GM23338 (cell line): ENCODE measurements at regions not wholly inside any gene's neighbourhood (a gene's known extent, or its start where the extent isn't known, plus 50 kb on each side); places are given as distances from the start of the nearest gene placed in this dataset.
A peak's percentile ranks its signal among the peaks of the same experiment; 100 is the strongest.

Experiments
- ATAC-seq: fragments of 200-7000 bp; cut with Tn5 transposase; 3 replicates; pipeline ENCODE4 v1.9.1; 2020
- DNase-seq: peaks from one replicate; pipeline ENCODE4 v3.0.0-alpha.2; 2015; ENCODE audit warnings: low spot score
- H2AFZ ChIP-seq: fragments of 200-600 bp; sonication (generic); 2 replicates; pipeline ENCODE4 v1.8.0; 2016; ENCODE audit warnings: antibody characterized with exemption, mild to moderate bottlenecking, moderate library complexity
- H3F3A ChIP-seq: fragments of 200-600 bp; sonication (generic); replicated peaks from 2 replicates; pipeline ENCODE4 v1.8.0; 2017; ENCODE audit warnings: antibody characterized with exemption, mixed run types, low read depth
- H3K27ac ChIP-seq: fragments of 200-600 bp; sonication (generic); 2 replicates; pipeline ENCODE4 v1.6.1; 2016; ENCODE audit warnings: low read depth
- H3K27me3 ChIP-seq: fragments of 200-600 bp; sonication (generic); 2 replicates; pipeline ENCODE4 v1.8.0; 2016; ENCODE audit warnings: mild to moderate bottlenecking, mixed run types, moderate library complexity; ENCODE audit not compliant: insufficient read depth
- H3K36me3 ChIP-seq: fragments of 200-600 bp; sonication (generic); 2 replicates; pipeline ENCODE4 v1.8.0; 2016; ENCODE audit warnings: mild to moderate bottlenecking; ENCODE audit not compliant: insufficient read depth
- H3K4me1 ChIP-seq: fragments of 200-600 bp; sonication (generic); 2 replicates; pipeline ENCODE4 v1.8.0; 2016; ENCODE audit warnings: mild to moderate bottlenecking, moderate library complexity; ENCODE audit not compliant: insufficient read depth
- H3K4me2 ChIP-seq: fragments of 200-600 bp; sonication (generic); 2 replicates; pipeline ENCODE4 v1.7.1; 2017; ENCODE audit warnings: mixed run types
- H3K4me3 ChIP-seq: fragments of 200-600 bp; sonication (generic); 2 replicates; pipeline ENCODE4 v1.6.1; 2016; ENCODE audit warnings: mixed run types
- H3K79me2 ChIP-seq: fragments of 200-600 bp; sonication (generic); replicated peaks from 2 replicates; pipeline ENCODE4 v1.8.0; 2017; ENCODE audit warnings: mild to moderate bottlenecking; ENCODE audit not compliant: insufficient read depth
- H3K9me2 ChIP-seq: fragments of 200-600 bp; sonication (generic); 2 replicates; pipeline ENCODE4 v1.8.0; 2017; ENCODE audit not compliant: insufficient read depth
- H4K20me1 ChIP-seq: fragments of 200-600 bp; sonication (generic); replicated peaks from 2 replicates; pipeline ENCODE4 v1.8.0; 2017; ENCODE audit warnings: mild to moderate bottlenecking; ENCODE audit not compliant: insufficient read depth
- H3K27ac Mint-ChIP-seq: 2 replicates; pipeline ENCODE4 v1.8.0; 2020; ENCODE audit warnings: inconsistent platforms, mild to moderate bottlenecking, moderate library complexity, mixed read lengths
- H3K27me3 Mint-ChIP-seq: 3 replicates; pipeline ENCODE4 v1.8.0; 2022; ENCODE audit warnings: low read depth, mild to moderate bottlenecking, moderate library complexity, mixed read lengths, inconsistent platforms; ENCODE audit not compliant: insufficient read depth, poor library complexity
- H3K36me3 Mint-ChIP-seq: 3 replicates; pipeline ENCODE4 v1.8.0; 2021; ENCODE audit warnings: low read depth, mild to moderate bottlenecking, inconsistent platforms, moderate library complexity, mixed read lengths
- H3K4me1 Mint-ChIP-seq: 3 replicates; pipeline ENCODE4 v1.8.0; 2020; ENCODE audit warnings: mild to moderate bottlenecking, inconsistent platforms, mixed read lengths
- H3K4me3 Mint-ChIP-seq: 3 replicates; pipeline ENCODE4 v1.8.0; 2021; ENCODE audit warnings: moderate library complexity, mild to moderate bottlenecking, inconsistent platforms, mixed read lengths
- H3K9me3 Mint-ChIP-seq: 3 replicates; pipeline ENCODE4 v1.8.0; 2020; ENCODE audit warnings: moderate library complexity, mild to moderate bottlenecking, inconsistent platforms, mixed read lengths
- CTCF ChIP-seq, 2 experiments: fragments of 200-600 bp in 1 of 2; sonication (generic) in 1 of 2; conservative IDR thresholded peaks; 2 replicates each; pipeline versions ENCODE4 v1.5.1 to v1.6.1; 2016 to 2017; ENCODE audit warnings: antibody characterized with exemption in 2 of 2, low read depth in 2 of 2, mild to moderate bottlenecking in 2 of 2, moderate library complexity in 1 of 2
- EZH2phosphoT487 ChIP-seq: fragments of 200-600 bp; sonication (generic); IDR thresholded peaks from one replicate; pipeline ENCODE4 v1.8.1; 2018; ENCODE audit warnings: antibody characterized with exemption; ENCODE audit not compliant: unreplicated experiment
- JUNB ChIP-seq: IDR thresholded peaks from one replicate; pipeline ENCODE4 v1.6.1; 2016; ENCODE audit warnings: antibody characterized with exemption; ENCODE audit not compliant: unreplicated experiment
- NANOG ChIP-seq: IDR thresholded peaks from 2 replicates; pipeline ENCODE4 v1.6.1; 2016; ENCODE audit warnings: antibody characterized with exemption, borderline replicate concordance
- REST ChIP-seq: IDR thresholded peaks from one replicate; pipeline ENCODE4 v1.6.1; 2018; ENCODE audit warnings: antibody characterized with exemption; ENCODE audit not compliant: unreplicated experiment
- STAT1 ChIP-seq: IDR thresholded peaks from one replicate; pipeline ENCODE4 v1.6.1; 2016; ENCODE audit warnings: antibody characterized with exemption; ENCODE audit not compliant: unreplicated experiment
- ZNF331 ChIP-seq: fragments of 250-450 bp; sonication (Bioruptor Pico); IDR thresholded peaks from 2 replicates; pipeline ENCODE4 v1.5.0; 2020; ENCODE audit warnings: low read depth, mild to moderate bottlenecking, moderate library complexity
- TF ChIP-seq, protein P1 (sequence below): fragments of 250-450 bp; sonication (Bioruptor Pico); IDR thresholded peaks from 2 replicates; pipeline ENCODE4 v1.5.0; 2020; ENCODE audit warnings: mild to moderate bottlenecking, moderate library complexity
- TF ChIP-seq, protein P2 (sequence below): IDR thresholded peaks from 2 replicates; pipeline ENCODE4 v1.6.1; 2016; ENCODE audit warnings: antibody characterized with exemption

DNA sequence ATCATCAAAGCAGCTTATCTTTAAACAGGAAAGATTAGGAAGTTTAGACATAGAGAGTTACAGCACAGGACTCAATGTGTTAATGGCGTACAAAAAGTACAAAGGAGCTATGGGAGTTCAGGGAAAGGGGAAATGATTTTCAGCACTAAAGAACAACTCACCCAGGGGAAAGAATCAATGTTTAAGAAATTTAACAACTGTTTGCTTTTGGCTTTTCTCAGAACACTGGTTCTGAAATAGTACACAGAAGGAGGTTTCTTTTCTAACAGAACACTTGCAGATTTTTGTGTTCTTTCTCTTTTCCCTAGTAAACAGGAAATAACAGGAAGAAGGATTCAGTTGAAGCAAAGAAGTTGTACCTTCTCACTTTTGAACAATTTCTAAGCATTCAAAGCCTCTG lies 71.3 kb upstream of the GHR start (continued):
- TF ChIP-seq STAT1 (no peak), REST (no peak), EZH2phosphoT487 (no peak)

GRCh38 chr5:42360056-42360455 lies 63.2 kb upstream of the GHR start:
- Mint-ChIP-seq H3K27me3 (peaks cover 3% of the 10 kb centered on the region), H3K4me1 (peaks cover 30% of the 10 kb centered on the region), H3K4me3 (no peak overlapping the region), H3K9me3 (peaks cover 47% of the 10 kb centered on the region), H3K36me3 (peaks cover 21% of the 10 kb centered on the region; the same call in 2 of the 3 replicates), H3K27ac (peak overlapping the region; percentile 18)
- Histone ChIP-seq H3K4me1 (peaks cover 26% of the 10 kb centered on the region), H3K36me3 (no peaks in the 10 kb centered on the region), H3K4me2 (peak overlapping the region; percentile 71), H3K4me3 (peak overlapping the region; percentile 10), H3F3A (no peaks in the 10 kb centered on the region), H3K27me3 (no peaks in the 10 kb centered on the region), H3K9me2 (peaks cover under 1% of the 10 kb centered on the region; the same call in 1 of the 2 replicates), H3K79me2 (no peaks in the 10 kb centered on the region), H3K27ac (peak overlapping the region; percentile 79), H4K20me1 (no peaks in the 10 kb centered on the region), H2AFZ (peak overlapping the region; percentile 75; the same call in 1 of the 2 replicates)
- ATAC-seq = no peak
- no peak for DNase-seq
- TF ChIP-seq, protein P1, sequence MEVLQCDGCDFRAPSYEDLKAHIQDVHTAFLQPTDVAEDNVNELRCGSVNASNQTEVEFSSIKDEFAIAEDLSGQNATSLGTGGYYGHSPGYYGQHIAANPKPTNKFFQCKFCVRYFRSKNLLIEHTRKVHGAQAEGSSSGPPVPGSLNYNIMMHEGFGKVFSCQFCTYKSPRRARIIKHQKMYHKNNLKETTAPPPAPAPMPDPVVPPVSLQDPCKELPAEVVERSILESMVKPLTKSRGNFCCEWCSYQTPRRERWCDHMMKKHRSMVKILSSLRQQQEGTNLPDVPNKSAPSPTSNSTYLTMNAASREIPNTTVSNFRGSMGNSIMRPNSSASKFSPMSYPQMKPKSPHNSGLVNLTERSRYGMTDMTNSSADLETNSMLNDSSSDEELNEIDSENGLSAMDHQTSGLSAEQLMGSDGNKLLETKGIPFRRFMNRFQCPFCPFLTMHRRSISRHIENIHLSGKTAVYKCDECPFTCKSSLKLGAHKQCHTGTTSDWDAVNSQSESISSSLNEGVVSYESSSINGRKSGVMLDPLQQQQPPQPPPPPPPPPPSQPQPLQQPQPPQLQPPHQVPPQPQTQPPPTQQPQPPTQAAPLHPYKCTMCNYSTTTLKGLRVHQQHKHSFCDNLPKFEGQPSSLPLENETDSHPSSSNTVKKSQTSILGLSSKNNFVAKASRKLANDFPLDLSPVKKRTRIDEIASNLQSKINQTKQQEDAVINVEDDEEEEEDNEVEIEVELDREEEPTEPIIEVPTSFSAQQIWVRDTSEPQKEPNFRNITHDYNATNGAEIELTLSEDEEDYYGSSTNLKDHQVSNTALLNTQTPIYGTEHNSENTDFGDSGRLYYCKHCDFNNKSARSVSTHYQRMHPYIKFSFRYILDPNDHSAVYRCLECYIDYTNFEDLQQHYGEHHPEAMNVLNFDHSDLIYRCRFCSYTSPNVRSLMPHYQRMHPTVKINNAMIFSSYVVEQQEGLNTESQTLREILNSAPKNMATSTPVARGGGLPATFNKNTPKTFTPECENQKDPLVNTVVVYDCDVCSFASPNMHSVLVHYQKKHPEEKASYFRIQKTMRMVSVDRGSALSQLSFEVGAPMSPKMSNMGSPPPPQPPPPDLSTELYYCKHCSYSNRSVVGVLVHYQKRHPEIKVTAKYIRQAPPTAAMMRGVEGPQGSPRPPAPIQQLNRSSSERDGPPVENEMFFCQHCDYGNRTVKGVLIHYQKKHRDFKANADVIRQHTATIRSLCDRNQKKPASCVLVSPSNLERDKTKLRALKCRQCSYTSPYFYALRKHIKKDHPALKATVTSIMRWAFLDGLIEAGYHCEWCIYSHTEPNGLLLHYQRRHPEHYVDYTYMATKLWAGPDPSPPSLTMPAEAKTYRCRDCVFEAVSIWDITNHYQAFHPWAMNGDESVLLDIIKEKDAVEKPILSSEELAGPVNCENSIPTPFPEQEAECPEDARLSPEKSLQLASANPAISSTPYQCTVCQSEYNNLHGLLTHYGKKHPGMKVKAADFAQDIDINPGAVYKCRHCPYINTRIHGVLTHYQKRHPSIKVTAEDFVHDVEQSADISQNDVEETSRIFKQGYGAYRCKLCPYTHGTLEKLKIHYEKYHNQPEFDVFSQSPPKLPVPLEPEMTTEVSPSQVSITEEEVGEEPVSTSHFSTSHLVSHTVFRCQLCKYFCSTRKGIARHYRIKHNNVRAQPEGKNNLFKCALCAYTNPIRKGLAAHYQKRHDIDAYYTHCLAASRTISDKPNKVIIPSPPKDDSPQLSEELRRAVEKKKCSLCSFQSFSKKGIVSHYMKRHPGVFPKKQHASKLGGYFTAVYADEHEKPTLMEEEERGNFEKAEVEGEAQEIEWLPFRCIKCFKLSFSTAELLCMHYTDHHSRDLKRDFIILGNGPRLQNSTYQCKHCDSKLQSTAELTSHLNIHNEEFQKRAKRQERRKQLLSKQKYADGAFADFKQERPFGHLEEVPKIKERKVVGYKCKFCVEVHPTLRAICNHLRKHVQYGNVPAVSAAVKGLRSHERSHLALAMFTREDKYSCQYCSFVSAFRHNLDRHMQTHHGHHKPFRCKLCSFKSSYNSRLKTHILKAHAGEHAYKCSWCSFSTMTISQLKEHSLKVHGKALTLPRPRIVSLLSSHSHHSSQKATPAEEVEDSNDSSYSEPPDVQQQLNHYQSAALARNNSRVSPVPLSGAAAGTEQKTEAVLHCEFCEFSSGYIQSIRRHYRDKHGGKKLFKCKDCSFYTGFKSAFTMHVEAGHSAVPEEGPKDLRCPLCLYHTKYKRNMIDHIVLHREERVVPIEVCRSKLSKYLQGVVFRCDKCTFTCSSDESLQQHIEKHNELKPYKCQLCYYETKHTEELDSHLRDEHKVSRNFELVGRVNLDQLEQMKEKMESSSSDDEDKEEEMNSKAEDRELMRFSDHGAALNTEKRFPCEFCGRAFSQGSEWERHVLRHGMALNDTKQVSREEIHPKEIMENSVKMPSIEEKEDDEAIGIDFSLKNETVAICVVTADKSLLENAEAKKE (CRISPR knock-in tag) = no peak
- TF ChIP-seq CTCF (conservative IDR thresholded peaks at IDR 0.05; ENCODE audit: low read depth in 2 of 2) (no peak), JUNB (no peak), NANOG (no peak), REST (no peak), ZNF331 (CRISPR knock-in tag) (no peak)
- TF ChIP-seq, protein P2, sequence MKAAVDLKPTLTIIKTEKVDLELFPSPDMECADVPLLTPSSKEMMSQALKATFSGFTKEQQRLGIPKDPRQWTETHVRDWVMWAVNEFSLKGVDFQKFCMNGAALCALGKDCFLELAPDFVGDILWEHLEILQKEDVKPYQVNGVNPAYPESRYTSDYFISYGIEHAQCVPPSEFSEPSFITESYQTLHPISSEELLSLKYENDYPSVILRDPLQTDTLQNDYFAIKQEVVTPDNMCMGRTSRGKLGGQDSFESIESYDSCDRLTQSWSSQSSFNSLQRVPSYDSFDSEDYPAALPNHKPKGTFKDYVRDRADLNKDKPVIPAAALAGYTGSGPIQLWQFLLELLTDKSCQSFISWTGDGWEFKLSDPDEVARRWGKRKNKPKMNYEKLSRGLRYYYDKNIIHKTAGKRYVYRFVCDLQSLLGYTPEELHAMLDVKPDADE = no peak
